H1 (cell line): ENCODE measurements at regions not wholly inside any gene's neighbourhood (a gene's known extent, or its start where the extent isn't known, plus 50 kb on each side); places are given as distances from the start of the nearest gene placed in this dataset.

Source experiments
- BCL11A ChIP-seq, 2 experiments: IDR thresholded peaks; one replicate each; pipeline ENCODE4 v1.6.1; 2011; ENCODE audit warnings: low read depth in 2 of 2, low read length in 2 of 2, mild to moderate bottlenecking in 2 of 2
- BRCA1 ChIP-seq: IDR thresholded peaks from 2 replicates; pipeline ENCODE4 v1.6.1; 2012; ENCODE audit warnings: low read depth, low read length, improper control_type of control experiment
- CBX8 ChIP-seq: fragments of 300-800, 300-1000 bp; sonication (generic); IDR thresholded peaks from 2 replicates; pipeline ENCODE4 v1.7.1; 2016; ENCODE audit warnings: low read depth, low read length, borderline replicate concordance
- CEBPB ChIP-seq: IDR thresholded peaks from 2 replicates; pipeline ENCODE4 v1.6.1; 2012; ENCODE audit warnings: low read depth, low read length
- E2F6 ChIP-seq: IDR thresholded peaks from 2 replicates; pipeline ENCODE4 v1.6.1; 2012; ENCODE audit warnings: inconsistent platforms
- GTF2F1 ChIP-seq: IDR thresholded peaks from 2 replicates; pipeline ENCODE4 v1.6.1; 2012; ENCODE audit warnings: low read depth, low read length, improper control_type of control experiment, borderline replicate concordance
- JUN ChIP-seq: IDR thresholded peaks from 2 replicates; pipeline ENCODE4 v1.6.1; 2011; ENCODE audit warnings: low read depth, mild to moderate bottlenecking, improper control_type of control experiment, low read length
- MAX ChIP-seq: IDR thresholded peaks from 2 replicates; pipeline ENCODE4 v1.6.1; 2012; ENCODE audit warnings: inconsistent platforms
- NRF1 ChIP-seq: IDR thresholded peaks from 2 replicates; pipeline ENCODE4 v1.6.1; 2011; ENCODE audit warnings: mild to moderate bottlenecking, low read depth, low read length, improper control_type of control experiment
- RAD21 ChIP-seq, 2 experiments: IDR thresholded peaks in 1 of 2; conservative IDR thresholded peaks in 1 of 2; 2 replicates each; pipeline ENCODE4 v1.6.1; 2011; ENCODE audit warnings: low read depth in 2 of 2, low read length in 2 of 2, improper control_type of control experiment in 1 of 2, inconsistent platforms in 1 of 2, mild to moderate bottlenecking in 1 of 2, moderate library complexity in 1 of 2
- RFX5 ChIP-seq: IDR thresholded peaks from 2 replicates; pipeline ENCODE4 v1.6.1; 2011; ENCODE audit warnings: low read depth, low read length, improper control_type of control experiment, borderline replicate concordance
- SAP30 ChIP-seq: fragments of 300-600 bp; sonication (generic); IDR thresholded peaks from 2 replicates; pipeline ENCODE4 v1.7.1; 2012; ENCODE audit warnings: low read length, moderate library complexity, mild to moderate bottlenecking, inconsistent platforms; ENCODE audit not compliant: insufficient read depth, insufficient replicate concordance
- SIX5 ChIP-seq: IDR thresholded peaks from 2 replicates; pipeline ENCODE4 v1.6.1; 2011; ENCODE audit warnings: mild to moderate bottlenecking, low read depth, low read length
- SP1 ChIP-seq: IDR thresholded peaks from 2 replicates; pipeline ENCODE4 v1.6.1; 2011; ENCODE audit warnings: low read depth, low read length
- SP4 ChIP-seq: IDR thresholded peaks from 2 replicates; pipeline ENCODE4 v1.6.1; 2012; ENCODE audit warnings: low read length, inconsistent platforms

GRCh38 chr18:78010363-78010762, 760.7 kb downstream of the GALR1 start (continued):
- TF ChIP-seq NRF1 = no peak
- no peak for TF ChIP-seq BRCA1
- TF ChIP-seq RFX5 = no peak
- TF ChIP-seq SIX5 = no peak
- TF ChIP-seq SAP30 = no peak
- TF ChIP-seq MAX = no peak
- TF ChIP-seq CBX8 = no peak
- TF ChIP-seq BCL11A (IDR thresholded peaks at IDR 0.05; ENCODE audit: low read depth in 2 of 2, low read length in 2 of 2) = no peak
- TF ChIP-seq CEBPB = no peak
- no peak for TF ChIP-seq SP1
- TF ChIP-seq GTF2F1 = no peak
- TF ChIP-seq RAD21 (IDR thresholded peaks at IDR 0.05 in 1 of 2, conservative IDR thresholded peaks at IDR 0.05 in 1 of 2; ENCODE audit: low read depth in 2 of 2, low read length in 2 of 2) = no peak
- no peak for TF ChIP-seq JUN
- TF ChIP-seq E2F6 = no peak
- TF ChIP-seq SP4 = no peak
